Skin of body (tissue), 1 donor: ENCODE measurements at regions not wholly inside any gene's neighbourhood (a gene's known extent, or its start where the extent isn't known, plus 50 kb on each side); places are given as distances from the start of the nearest gene placed in this dataset.
"Not testable (repeated sequence)": the region's sequence is repeated elsewhere in the genome, so short reads cannot be mapped to it uniquely, and the experiment has no call there.

ENCODE experiments used
- DNase-seq: peaks from one replicate; lab custom pipeline; 2025; lab: John Stamatoyannopoulos, UW

DNA sequence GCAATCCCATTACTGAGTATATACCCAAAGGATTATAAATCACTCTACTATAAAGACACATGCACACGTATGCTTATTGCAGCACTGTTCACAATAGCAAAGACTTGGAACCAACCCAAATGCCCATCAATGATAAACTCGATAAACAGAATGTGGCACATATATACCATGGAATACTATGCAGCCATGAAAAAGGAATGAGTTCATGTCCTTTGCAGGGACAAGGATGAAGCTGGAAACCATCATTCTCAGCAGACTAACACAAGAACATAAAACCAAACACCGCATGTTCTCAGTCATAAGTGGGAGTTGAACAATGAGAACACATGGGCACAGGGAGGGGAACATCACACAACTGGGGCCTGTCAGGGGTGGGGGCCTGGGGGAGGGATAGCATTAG, 532.8 kb upstream of the AMOT start:
- DNase-seq, result not testable (repeated sequence)

DNA sequence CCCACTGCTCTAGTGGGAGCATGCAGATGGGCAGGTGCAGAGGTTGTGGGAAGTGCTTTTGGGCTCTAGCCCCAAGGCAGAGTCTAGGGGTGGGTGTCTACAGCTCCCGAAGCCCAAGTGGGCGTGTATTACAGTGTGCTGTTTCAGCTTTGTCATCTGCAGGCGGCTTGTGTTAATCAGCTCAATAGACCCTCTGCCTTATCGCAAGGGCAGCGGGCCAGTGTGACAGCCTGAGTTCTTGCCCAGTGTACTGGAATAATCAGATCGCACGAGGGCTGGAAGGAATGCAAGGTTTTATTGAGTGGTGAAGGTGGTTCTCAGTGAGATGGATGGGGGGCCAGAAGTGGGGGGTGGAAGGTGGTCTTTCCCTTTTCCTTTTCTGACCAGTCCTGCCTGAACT, 529.4 kb upstream of the AMOT start:
- DNase-seq, result no peak

DNA sequence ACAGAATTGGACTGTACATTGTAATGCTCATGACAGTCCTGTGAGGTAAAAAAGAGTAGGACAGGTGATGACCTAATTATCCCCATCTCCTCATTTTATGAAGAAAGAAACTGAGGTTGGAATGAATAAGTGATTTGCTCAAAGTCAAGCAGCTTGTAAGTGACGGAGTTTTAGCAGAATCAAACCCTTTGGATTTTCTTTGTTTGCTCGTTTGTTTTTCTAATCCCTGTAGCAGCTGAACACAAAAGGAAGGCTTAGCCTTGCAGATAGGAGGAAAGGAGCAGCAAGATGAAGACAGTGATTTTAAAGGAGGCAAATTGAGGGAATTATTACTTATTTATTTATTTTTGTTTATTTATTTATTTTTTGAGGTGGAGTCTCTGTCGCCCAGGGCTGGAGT, 528.4 kb upstream of the AMOT start:
- no peak for DNase-seq

DNA sequence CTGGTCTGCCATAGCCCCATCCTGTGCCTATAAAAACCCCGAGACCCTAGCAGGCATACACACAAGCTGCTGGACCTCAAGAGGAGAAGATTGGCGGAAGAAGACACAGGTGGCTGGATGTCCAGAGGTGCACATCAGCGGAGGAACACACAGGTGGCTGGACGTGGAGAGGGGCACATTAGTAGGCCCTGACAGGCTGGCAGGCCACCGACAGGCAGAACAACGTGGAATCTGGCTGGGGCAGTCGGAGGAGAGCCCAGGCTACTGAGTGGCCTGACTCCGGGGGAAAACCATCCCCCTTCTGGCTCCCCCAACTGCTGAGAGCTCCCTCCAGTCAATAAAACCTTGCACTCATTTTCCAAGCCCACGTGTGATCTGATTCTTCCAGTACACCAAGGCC, 512.5 kb upstream of the AMOT start:
- no peak for DNase-seq

DNA sequence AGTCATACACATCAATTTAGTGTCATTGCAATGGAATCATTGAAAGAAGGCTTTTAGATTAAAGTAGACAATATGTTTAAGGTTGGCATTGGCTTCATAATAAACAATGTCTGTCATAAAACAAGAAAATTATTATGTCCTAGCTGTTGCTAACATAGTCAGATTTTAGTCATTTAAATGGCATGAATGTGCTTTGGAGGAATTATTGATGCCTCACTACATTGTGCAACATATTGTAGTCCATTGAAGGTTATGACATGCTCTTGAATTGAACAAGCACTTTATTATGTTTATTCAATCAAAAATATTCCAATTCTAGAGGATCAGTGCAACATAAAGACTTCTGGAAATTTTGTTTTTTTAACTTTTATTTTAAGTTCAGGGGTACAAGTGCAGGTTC, 489.8 kb upstream of the AMOT start:
- DNase-seq, result no peak

DNA sequence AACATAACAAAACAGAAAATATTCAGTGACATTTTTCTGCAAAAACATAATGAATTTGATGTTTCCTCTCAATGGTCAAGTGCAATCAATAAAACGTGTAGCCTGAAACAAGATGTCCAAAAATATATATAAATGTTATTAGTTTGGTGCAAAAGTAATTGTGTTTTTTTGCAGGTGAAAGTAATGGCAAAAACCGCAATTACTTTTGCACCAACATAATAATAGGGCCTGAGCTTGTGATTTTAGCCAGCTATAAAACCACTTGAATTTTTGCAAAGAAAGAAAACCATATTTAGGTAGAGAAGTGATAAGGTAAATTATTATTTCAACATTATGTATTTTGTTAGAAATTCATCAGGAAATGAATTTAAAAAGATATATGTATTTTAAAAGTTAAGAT, 475.3 kb upstream of the AMOT start:
- no peak for DNase-seq

DNA sequence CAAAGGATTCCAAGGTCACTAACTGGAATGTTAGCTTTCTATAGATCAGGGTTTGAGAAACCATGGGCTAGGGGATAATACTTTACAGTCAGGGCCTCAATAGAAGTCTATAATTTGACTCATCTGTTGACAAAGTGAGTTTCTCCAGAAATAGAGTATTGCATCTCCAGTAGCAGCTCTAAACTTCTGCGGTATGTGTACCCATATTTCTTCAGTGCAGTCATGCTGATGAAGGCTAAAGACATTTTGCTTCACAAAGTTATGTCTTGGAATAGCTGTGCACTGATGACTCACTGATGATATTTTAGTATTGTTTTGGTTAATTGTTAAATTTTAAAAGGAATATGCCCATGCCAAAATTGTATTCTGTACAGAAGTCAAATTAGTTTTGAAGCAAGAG, 464.9 kb upstream of the AMOT start:
- DNase-seq, result no peak

DNA sequence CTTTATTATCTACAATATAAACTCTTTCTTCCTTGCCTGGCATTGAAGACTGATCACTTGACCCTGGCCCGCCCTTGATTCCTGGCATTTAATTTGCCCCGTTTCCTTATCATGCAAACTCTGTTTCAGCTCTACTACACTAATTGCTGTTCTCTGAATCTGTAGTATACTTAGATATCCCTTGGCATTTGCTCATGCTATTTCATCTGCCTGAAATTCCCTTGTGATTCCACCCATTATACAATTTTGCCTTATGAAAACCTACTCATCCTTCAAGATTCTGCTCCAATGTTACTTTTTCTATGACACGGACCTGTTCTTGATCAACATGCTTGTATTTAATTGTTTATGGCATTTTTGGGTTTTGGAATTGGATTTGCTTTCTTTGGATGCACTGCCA, 459.9 kb upstream of the AMOT start:
- no peak for DNase-seq

DNA sequence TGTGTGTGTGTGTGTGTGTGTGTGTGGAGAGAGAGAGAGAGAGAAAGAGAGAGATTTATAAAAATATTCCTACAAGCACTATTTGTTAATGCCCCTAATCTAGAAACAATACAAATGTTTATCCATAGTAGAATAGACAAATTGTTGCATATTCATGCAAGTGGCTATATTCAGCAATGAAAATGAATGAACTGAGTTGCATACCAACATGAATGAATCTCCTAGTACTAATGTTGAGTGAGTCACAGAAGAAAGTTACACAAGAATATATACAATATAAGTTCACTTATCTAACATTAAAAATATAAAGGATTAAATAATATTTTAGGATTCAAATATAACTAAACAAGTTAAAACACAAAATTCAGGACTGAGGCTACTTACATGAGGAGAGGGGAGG, 456.8 kb upstream of the AMOT start:
- DNase-seq, result no peak

DNA sequence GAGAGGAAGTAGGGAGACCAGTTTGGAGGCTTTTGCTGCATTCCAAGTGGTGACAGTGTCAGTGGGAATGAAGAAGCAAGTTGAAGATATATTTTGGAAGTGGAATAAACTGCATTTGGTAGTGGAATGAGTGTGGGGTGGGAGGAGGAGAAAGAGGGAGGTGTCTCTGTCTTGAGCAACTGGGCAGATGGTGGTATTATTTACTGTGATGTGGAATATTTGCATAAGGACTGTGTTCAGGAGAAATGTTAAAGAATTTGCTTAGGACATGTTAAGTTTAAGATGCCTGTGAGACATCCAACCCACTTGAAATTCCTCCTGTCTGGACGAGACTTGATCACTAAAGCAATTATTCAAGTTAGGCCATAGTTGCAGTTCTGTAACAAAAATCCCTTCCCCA, 448.9 kb upstream of the AMOT start:
- no peak for DNase-seq

DNA sequence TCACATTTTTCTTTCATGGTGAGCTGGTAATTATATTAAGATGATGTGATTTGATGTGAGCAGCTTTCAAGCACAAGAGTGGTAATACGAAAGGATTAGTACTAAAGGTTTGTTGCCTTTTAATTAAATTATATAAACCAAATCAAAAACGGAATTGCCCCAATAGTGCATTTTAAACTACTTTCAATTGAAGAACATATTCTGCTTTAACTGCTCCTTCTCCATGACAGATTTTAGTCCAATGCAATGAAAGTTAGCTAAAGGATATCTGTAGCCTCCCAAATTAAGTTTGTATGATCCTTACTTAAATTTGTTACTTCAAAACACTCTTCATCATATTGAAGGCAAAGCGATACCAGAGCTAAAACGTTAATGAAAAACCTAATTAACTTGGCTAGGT, 447.1 kb upstream of the AMOT start:
- DNase-seq, result no peak

DNA sequence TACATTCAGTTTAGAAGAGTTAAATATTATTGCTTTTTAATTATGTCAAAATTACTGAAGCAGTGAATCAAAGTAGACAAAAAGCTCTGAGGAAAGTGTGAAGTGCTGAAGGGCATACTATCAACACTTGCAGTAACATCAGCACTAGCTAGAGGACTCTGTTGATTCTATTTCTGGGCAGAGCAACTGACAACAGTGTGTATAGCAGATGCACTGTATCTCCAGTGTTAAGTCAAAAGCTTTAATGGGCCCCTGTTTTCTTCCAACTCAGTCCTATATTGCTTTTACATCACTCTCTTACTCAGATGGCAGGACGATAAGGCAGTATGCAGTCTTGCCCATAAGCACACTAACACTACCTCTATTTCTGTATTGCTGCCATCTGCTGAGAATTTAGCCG, 435.2 kb upstream of the AMOT start:
- DNase-seq, result no peak

DNA sequence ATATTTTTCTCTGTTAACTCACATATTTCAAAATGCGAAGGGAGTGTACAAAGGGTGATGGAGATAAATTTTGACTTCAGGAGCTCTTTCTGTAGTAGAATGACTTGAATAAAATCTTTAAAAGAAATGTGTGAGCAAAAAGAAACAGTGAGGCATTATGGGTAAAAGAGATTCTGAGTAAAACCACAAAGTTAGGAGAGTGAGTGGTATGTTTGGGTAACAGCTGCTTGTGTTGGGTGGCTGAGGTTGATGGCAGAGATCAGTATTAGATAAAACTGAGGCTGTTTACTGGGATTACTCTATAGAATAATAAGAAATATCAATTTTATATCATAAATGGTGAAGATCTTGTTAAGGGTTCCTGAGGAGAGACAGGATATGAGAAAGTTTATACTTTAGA, 434.2 kb upstream of the AMOT start:
- DNase-seq, result no peak

DNA sequence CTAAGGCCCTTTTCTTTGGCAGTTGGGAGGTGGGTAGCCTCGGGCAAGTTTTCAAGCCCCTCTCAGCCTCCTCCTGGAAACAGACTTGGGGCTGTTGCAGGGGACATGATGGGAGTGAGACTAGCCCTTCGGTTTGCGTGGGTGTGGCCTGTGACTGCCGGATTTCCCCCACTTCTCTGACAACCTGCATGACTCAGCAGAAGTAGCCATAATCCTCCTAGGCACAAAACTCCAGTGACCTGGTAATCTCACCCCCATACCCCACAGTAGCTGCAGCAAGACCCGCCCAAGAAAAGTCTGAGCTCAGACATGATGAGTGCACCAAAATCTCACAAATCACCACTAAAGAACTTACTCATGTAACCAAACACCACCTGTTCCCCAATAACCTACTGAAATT, 433.7 kb upstream of the AMOT start:
- no peak for DNase-seq

DNA sequence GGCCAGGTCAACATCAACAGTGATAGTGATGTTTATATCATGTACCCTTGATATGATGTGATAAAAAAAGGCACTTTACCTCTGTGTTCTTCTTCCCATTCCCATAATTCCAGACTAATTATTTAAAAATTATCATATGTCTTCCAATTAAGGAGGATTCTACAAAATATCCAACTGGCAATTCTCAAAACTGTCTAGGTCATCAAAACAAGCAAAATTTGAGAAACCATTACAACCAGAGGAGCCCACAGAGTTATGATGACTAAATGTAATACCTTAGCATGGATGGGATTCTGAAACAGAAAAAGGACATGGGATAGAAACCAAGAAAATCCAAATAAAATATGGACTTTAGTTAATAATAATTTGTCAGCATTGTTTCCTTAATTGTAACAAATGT, 428.6 kb upstream of the AMOT start:
- DNase-seq, result no peak

DNA sequence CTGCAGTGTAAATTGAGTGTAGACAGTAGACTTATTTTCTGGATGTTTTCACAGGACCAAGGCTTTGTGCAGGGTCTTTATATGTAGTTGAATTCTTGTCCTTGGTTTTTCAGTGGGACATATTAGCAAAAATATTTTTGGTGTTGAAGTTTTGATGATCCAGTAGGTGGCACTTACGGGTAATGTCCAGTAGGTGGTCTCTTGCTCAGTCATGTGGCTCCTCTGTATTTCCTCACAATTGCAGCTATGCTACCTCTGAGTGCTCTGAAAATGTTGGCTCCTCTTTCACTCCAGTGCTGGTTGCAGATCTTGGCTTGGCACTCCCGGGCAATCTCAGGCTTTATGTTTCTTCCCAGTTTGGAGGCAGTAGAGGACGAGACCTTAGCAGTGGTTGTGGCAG, 419.8 kb upstream of the AMOT start:
- no peak for DNase-seq

DNA sequence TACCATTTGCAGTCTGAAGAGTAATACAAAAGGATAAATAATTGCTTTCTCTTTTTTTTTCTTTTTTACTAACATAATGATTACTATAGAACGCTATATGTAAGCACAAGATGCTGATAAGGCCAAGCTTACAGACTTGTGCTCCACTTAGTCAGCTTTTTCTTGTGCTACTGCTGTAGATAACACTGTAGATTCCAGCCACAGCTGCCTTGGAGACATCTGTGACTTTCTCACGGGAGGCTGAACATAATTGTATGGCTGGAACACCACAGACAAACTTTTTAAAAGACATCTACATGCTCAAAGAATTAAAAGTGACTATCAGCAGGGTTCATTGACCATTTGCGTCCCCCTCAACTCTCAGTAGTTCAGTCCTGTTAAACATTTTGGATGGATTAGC, 381.7 kb upstream of the AMOT start:
- no peak for DNase-seq

DNA sequence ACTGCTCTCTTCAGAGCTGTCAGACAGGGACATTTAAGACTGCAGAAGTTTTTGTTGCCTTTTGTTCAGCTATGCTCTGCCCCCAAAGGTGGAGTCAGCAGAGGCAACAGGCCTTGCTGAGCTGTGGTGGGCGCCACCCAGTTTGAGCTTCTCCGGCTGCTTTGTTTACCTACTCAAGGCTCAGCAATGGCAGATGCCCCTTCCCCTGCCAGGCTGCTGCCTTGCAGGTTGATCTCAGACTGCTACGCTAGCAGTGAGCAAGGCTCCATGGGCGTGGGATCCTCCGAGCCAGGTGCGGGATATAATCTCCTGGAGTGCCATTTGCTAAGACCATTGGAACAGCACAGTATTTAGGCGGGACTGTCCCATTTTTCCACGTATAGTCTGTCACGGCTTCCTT, 371.4 kb upstream of the AMOT start:
- DNase-seq, result no peak

DNA sequence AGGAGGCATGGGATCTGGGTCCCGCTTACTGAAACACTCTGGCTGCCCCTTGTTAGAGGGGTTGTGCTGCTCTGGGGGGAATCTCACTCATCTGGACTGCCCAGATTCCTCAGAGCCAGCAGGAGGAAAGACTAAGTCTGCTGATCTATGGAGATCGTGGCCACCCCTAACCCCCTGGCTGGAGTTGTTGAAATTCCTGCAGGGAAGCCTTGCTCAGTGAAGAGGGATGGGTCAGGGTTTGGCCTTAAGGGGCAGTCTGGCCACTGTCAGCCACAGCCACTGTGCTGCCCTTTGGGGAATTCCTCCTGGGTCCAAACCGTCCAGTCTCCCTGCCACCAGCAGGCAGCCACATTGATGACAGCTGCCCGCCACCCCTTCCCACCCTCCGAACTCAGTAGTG, 362.0 kb upstream of the AMOT start:
- no peak for DNase-seq

DNA sequence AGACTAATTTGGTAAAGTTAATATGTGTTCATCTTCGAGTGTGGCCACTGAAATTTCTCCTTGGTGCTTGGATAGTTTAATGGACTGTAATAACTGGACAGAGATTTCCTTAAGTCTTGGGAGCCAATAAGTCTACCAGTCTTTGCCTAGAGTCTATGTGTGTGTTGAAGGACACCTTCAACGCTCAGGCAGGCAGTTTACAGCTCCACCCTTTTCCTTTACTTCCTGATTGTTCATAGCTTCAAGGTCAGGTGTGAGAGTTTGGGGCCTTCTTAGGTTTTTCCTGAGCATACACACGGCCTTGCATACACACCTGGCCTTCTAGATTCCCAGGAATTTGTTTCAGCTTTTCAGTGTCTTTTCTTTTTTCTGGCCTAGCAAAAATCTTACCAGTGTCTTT, 355.3 kb upstream of the AMOT start:
- DNase-seq, result no peak

DNA sequence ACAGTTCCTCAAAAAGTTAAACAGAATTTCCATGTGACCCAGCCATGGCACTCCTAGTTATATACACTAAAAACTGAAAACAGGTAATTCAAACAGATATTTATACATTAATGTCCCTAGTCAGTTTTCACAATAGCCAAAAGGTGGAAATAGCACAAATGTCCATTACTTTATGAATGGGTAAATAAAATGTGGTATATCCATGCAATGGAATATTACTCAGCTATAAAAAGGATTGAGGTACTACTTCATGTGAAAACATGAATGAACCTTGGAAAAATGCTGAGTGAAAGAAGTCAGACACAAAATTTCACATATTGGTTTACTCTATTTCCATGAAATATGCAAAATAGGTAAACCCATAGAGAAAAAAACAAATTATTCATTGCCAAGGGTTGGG, 351.8 kb upstream of the AMOT start:
- DNase-seq, result no peak

DNA sequence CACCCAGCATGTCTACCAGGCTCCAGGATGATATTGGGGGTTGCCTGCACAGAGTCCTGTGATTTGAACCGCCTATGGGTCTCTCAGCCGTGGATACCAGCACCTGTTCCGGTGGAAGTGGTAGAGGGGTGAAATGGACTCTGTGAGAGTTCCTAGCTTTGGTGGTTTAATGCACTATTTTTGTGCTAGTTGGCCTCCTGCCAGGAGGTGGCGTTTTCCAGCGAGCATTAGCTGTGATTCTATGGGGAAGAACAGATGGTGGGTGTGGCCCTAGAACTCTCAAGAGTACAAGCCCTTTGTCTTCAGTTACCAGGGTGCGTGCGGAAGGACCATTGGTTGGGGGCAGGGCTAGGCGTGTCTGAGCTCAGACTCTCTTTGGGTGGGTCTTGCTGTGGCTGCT, 316.9 kb upstream of the AMOT start:
- no peak for DNase-seq

DNA sequence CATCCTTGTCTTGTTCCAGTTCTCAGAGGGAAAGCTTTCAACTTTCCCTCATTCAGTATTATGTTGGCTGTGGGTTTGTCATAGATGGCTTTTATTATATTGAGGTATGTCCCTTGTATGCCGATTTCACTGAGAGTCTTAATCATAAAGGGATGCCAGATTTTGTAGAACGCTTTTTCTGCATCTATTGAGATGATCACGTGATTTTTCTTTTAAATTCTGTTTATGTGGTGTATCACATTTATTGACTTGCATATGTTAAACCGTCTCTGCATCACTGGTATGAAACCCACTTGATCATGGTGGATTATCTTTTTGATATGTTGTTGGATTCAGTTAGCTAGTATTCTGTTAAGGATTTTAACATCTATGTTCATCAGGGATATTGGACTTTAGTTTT, 313.7 kb upstream of the AMOT start:
- not testable (repeated sequence) for DNase-seq

DNA sequence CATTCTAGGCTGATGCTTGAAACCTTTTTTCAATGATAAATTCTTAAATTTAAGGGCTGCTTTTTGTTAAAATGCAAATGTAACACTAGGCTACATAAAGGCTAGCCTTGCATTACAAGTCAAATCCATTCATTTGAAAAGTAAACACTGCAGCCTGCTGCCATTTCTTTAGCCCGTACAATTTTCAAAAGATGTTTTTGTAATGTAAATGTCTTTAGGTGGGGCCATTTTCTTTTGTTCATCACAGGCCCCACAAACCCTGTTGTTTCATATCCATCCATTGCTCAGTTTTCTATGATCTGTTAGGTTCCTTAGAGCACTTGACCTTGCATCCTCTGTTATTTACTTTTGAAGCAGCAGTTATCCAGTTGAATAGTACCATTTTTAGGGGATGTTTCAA, 296.2 kb upstream of the AMOT start:
- DNase-seq, result no peak

DNA sequence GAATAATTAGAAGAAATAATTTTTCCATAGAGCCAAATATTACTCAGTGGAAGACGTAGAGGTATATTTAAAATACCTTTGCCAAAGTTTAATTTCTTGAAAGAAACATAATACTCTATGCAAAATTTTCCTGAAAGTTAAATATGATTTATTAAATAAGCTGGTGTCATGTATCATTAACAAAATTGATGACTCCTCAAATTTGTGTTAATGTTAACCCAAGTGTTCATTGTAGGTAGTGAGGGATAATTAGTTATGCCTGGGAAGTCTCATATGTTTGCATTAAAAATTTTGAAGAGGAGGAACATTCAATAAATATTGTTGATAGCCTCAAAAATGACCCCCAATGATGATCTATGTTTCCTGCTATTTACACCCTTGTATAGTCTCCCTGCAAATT, 292.7 kb upstream of the AMOT start:
- no peak for DNase-seq
